Fibroblast of lung (primary cell): ENCODE measurements at regions not wholly inside any gene's neighbourhood (a gene's known extent, or its start where the extent isn't known, plus 50 kb on each side); places are given as distances from the start of the nearest gene placed in this dataset.

Experiments used
- DNase-seq, 2 donors: peaks; one replicate each; pipeline versions ENCODE4 v3.0.0 to v3.0.0-alpha.2; 2010; ENCODE audit warnings: low read depth in 2 of 2
- H2AFZ ChIP-seq: 2 replicates; pipeline ENCODE4 v1.5.1; 2012; ENCODE audit warnings: low read length, control low read depth, inconsistent platforms
- H3K27ac ChIP-seq: 2 replicates; pipeline ENCODE4 v1.5.1; 2011; ENCODE audit warnings: low read length, control low read depth; ENCODE audit not compliant: insufficient read depth
- H3K27me3 ChIP-seq: 2 replicates; pipeline ENCODE4 v1.5.1; 2011; ENCODE audit warnings: mild to moderate bottlenecking, low read length; ENCODE audit not compliant: control insufficient read depth, insufficient read depth
- H3K36me3 ChIP-seq: 2 replicates; pipeline ENCODE4 v1.5.1; 2011; ENCODE audit warnings: low read length; ENCODE audit not compliant: control insufficient read depth, insufficient read depth
- H3K4me1 ChIP-seq: 2 replicates; pipeline ENCODE4 v1.5.1; 2011; ENCODE audit warnings: low read length; ENCODE audit not compliant: control insufficient read depth, insufficient read depth; ENCODE audit errors: extremely low read depth
- H3K4me2 ChIP-seq: 2 replicates; pipeline ENCODE4 v1.5.1; 2011; ENCODE audit warnings: low read length, control low read depth; ENCODE audit not compliant: insufficient read depth; ENCODE audit errors: extremely low read depth
- H3K4me3 ChIP-seq, 4 experiments: fragments of 200-600 bp in 1 of 4; sonication (generic) in 1 of 4; replicated peaks in 1 of 4; 2 replicates each; pipeline ENCODE4 v1.5.1; 2011 to 2016; ENCODE audit warnings: low read length in 4 of 4, low read depth in 3 of 4, mild to moderate bottlenecking in 3 of 4, control low read depth in 2 of 4, inconsistent platforms in 1 of 4, mixed read lengths in 1 of 4; ENCODE audit not compliant: insufficient read depth in 1 of 4; ENCODE audit errors: control extremely low read depth in 1 of 4
- H3K79me2 ChIP-seq: 2 replicates; pipeline ENCODE4 v1.5.1; 2012; ENCODE audit warnings: mild to moderate bottlenecking, low read length, inconsistent platforms; ENCODE audit not compliant: control insufficient read depth, insufficient read depth
- H3K9ac ChIP-seq: 2 replicates; pipeline ENCODE4 v1.5.1; 2011; ENCODE audit warnings: mild to moderate bottlenecking, low read length, control low read depth; ENCODE audit not compliant: insufficient read depth
- H3K9me3 ChIP-seq: 2 replicates; pipeline ENCODE4 v1.5.1; 2012; ENCODE audit warnings: low read depth, low read length; ENCODE audit not compliant: control insufficient read depth, insufficient read depth
- H4K20me1 ChIP-seq: 2 replicates; pipeline ENCODE4 v1.5.1; 2011; ENCODE audit warnings: low read length; ENCODE audit not compliant: control insufficient read depth, insufficient read depth; ENCODE audit errors: extremely low read depth
- EZH2 ChIP-seq: IDR thresholded peaks from 2 replicates; pipeline ENCODE4 v1.5.1; 2012; ENCODE audit warnings: low read length, control low read depth, mild to moderate bottlenecking; ENCODE audit errors: missing control alignments
- TF ChIP-seq, protein P1 (sequence below), 2 donors: IDR thresholded peaks in 1 of 2; conservative IDR thresholded peaks in 1 of 2; 1 replicate in 1 of 2; 2 replicates in 1 of 2; pipeline ENCODE4 v1.5.1; 2011 to 2012; ENCODE audit warnings: low read length in 2 of 2, control low read depth in 1 of 2, inconsistent platforms in 1 of 2, low read depth in 1 of 2, mild to moderate bottlenecking in 1 of 2

GRCh38 chr6:75023634-75024033, 182.2 kb downstream of the COL12A1 start:
- Histone ChIP-seq H3K36me3 (no peaks in the 10 kb centered on the region), H4K20me1 (no peaks in the 10 kb centered on the region), H3K4me2 (peak overlapping the region; percentile 55), H3K79me2 (no peaks in the 10 kb centered on the region), H2AFZ (no peak overlapping the region), H3K27ac (no peak overlapping the region), H3K4me3 (no peak overlapping the region), H3K9ac (no peak overlapping the region), H3K9me3 (no peaks in the 10 kb centered on the region), H3K27me3 (no peaks in the 10 kb centered on the region), H3K4me1 (peaks cover 5% of the 10 kb centered on the region)
- DNase-seq, result peak; percentile 32 to 36
- TF ChIP-seq, protein P1, sequence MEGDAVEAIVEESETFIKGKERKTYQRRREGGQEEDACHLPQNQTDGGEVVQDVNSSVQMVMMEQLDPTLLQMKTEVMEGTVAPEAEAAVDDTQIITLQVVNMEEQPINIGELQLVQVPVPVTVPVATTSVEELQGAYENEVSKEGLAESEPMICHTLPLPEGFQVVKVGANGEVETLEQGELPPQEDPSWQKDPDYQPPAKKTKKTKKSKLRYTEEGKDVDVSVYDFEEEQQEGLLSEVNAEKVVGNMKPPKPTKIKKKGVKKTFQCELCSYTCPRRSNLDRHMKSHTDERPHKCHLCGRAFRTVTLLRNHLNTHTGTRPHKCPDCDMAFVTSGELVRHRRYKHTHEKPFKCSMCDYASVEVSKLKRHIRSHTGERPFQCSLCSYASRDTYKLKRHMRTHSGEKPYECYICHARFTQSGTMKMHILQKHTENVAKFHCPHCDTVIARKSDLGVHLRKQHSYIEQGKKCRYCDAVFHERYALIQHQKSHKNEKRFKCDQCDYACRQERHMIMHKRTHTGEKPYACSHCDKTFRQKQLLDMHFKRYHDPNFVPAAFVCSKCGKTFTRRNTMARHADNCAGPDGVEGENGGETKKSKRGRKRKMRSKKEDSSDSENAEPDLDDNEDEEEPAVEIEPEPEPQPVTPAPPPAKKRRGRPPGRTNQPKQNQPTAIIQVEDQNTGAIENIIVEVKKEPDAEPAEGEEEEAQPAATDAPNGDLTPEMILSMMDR (conservative IDR thresholded peaks at IDR 0.05 in 1 of 2, IDR thresholded peaks at IDR 0.05 in 1 of 2; ENCODE audit: low read depth in 1 of 2, low read length in 2 of 2), result no peak
- TF ChIP-seq EZH2, result no peak

- H3K27me3 ChIP-seq, result no peaks in the 10 kb centered on the region
- no peak for DNase-seq
- no peak overlapping the region for H3K4me3 ChIP-seq
- no peak overlapping the region for H3K4me2 ChIP-seq
- TF ChIP-seq, protein P1 (conservative IDR thresholded peaks at IDR 0.05 in 1 of 2, IDR thresholded peaks at IDR 0.05 in 1 of 2; ENCODE audit: low read depth in 1 of 2, low read length in 2 of 2), result no peak
- TF ChIP-seq EZH2, result no peak
- no peak overlapping the region for H2AFZ ChIP-seq
- no peak overlapping the region for H3K27ac ChIP-seq
- H3K36me3 ChIP-seq, result no peaks in the 10 kb centered on the region
- H4K20me1 ChIP-seq, result no peaks in the 10 kb centered on the region
- H3K79me2 ChIP-seq, result no peaks in the 10 kb centered on the region
- peaks cover 5% of the 10 kb centered on the region for H3K4me1 ChIP-seq
- H3K9me3 ChIP-seq, result no peaks in the 10 kb centered on the region
- H3K9ac ChIP-seq, result no peak overlapping the region
Observed at GRCh38 chr6:75020971-75021370, 184.9 kb downstream of the COL12A1 start.

DNA sequence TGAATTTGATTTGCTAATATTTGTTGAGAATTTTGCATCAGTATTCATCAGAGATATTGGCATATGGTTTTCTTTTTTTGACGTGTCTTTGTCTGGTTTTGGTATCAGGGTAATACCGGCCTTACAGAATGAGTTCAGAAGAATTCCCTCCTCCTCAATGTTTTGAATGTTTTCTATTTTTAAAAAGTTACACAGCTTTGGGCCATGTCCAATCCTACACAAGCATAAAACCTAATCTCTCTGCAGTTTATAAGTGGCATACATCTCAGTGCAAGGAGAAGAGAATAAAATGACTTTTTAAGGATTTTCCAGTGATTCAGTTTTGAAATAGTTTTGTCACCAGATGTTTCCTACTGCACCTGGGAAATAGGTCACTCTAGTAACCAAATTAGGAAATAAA, 185.5 kb downstream of the COL12A1 start:
- Histone ChIP-seq H3K36me3 (no peaks in the 10 kb centered on the region), H3K27ac (no peak overlapping the region), H3K9ac (no peak overlapping the region), H3K4me3 (no peak overlapping the region), H4K20me1 (no peaks in the 10 kb centered on the region), H3K79me2 (no peaks in the 10 kb centered on the region), H2AFZ (no peak overlapping the region), H3K9me3 (no peaks in the 10 kb centered on the region), H3K27me3 (no peaks in the 10 kb centered on the region), H3K4me1 (peaks cover 5% of the 10 kb centered on the region), H3K4me2 (no peak overlapping the region)
- DNase-seq, result no peak
- TF ChIP-seq EZH2, result no peak
- TF ChIP-seq, protein P1 (conservative IDR thresholded peaks at IDR 0.05 in 1 of 2, IDR thresholded peaks at IDR 0.05 in 1 of 2; ENCODE audit: low read depth in 1 of 2, low read length in 2 of 2), result no peak
